ENCODE measurements at regions not wholly inside any gene's neighbourhood (a gene's known extent, or its start where the extent isn't known, plus 50 kb on each side); places are given as distances from the start of the nearest gene placed in this dataset.
"Not testable (repeated sequence)": the region's sequence is repeated elsewhere in the genome, so short reads cannot be mapped to it uniquely, and the experiment has no call there.

GRCh38 chr12:91657032-91657431 is 474.4 kb upstream of the DCN start:
- Histone ChIP-seq H3K4me3 (ENCODE audit: low read length) (no peak overlapping the region), H3K9me3 (ENCODE audit: control insufficient read depth, insufficient read depth, low read length) (no peaks in the 10 kb centered on the region), H3K27me3 (ENCODE audit: control insufficient read depth, insufficient read depth, low read length) (no peaks in the 10 kb centered on the region), H3K27ac (ENCODE audit: low read length) (no peak overlapping the region), H3K4me1 (ENCODE audit: control insufficient read depth, insufficient read depth, low read length) (no peaks in the 10 kb centered on the region), H3K36me3 (ENCODE audit: control insufficient read depth, insufficient read depth, low read length) (no peaks in the 10 kb centered on the region)
- WGBS (ENCODE audit: insufficient coverage, insufficient read length) = no CpG with 5 or more reads among the region's 3 CpGs
- no peak for DNase-seq (ENCODE audit: low read depth, low spot score)

GRCh38 chr12:91655966-91656365 is 473.3 kb upstream of the DCN start:
- no peak for DNase-seq (ENCODE audit: low read depth, low spot score)
- 100% methylated on average over 2 of the region's 3 CpGs for WGBS (ENCODE audit: insufficient coverage, insufficient read length)
- no peaks in the 10 kb centered on the region for H3K4me1 ChIP-seq (ENCODE audit: control insufficient read depth, insufficient read depth, low read length)
- H3K9me3 ChIP-seq (ENCODE audit: control insufficient read depth, insufficient read depth, low read length) = no peaks in the 10 kb centered on the region
- H3K27ac ChIP-seq (ENCODE audit: low read length) = no peak overlapping the region
- no peaks in the 10 kb centered on the region for H3K36me3 ChIP-seq (ENCODE audit: control insufficient read depth, insufficient read depth, low read length)
- no peak overlapping the region for H3K4me3 ChIP-seq (ENCODE audit: low read length)
- no peaks in the 10 kb centered on the region for H3K27me3 ChIP-seq (ENCODE audit: control insufficient read depth, insufficient read depth, low read length)

DNA sequence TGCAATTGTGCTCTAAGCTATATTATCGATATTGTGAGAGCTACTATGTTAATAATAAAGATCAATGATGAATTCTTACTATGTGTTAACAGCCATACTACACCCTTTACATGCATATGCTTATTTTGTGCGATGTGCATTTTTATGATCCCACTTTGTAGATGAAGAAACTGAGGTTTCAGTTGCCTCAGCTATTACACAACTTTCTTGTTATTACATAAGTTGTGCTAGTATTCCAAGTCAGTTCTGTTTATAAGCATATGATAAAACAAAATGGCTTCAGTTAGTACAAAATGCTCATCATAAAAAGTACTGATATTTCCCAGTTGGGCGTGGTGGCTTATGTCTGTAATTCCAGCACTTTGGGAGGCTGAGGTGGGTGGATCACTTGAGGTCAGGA is 471.5 kb upstream of the DCN start:
- H3K36me3 ChIP-seq (ENCODE audit: control insufficient read depth, insufficient read depth, low read length) = no peaks in the 10 kb centered on the region
- H3K4me1 ChIP-seq (ENCODE audit: control insufficient read depth, insufficient read depth, low read length) = no peaks in the 10 kb centered on the region
- no CpG with 5 or more reads among the region's 3 CpGs for WGBS (ENCODE audit: insufficient coverage, insufficient read length)
- no peaks in the 10 kb centered on the region for H3K9me3 ChIP-seq (ENCODE audit: control insufficient read depth, insufficient read depth, low read length)
- no peak for DNase-seq (ENCODE audit: low read depth, low spot score)
- no peak overlapping the region for H3K4me3 ChIP-seq (ENCODE audit: low read length)
- no peak overlapping the region for H3K27ac ChIP-seq (ENCODE audit: low read length)
- no peaks in the 10 kb centered on the region for H3K27me3 ChIP-seq (ENCODE audit: control insufficient read depth, insufficient read depth, low read length)

DNA sequence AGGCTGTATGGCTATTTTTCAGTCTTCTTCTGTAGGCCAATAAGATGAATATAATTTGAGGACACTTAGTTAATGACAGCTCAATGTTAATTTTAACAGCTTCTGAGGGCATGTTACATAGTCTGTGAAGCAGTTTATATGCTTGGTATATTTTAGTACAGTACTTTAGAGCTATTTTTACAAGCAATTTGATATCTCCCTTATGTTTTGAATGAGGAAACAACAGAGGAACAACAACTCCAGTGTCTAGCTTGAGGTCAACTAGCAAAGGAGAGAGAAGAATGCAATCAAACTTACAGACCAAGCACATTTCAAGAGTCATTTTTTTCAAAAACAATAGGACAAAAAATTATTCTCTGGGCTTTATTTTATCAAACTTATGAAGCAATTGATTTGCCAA is 469.1 kb upstream of the DCN start:
- no peak for DNase-seq (ENCODE audit: low read depth, low spot score)
- no peak overlapping the region for H3K4me3 ChIP-seq (ENCODE audit: low read length)
- H3K36me3 ChIP-seq (ENCODE audit: control insufficient read depth, insufficient read depth, low read length) = no peaks in the 10 kb centered on the region
- H3K9me3 ChIP-seq (ENCODE audit: control insufficient read depth, insufficient read depth, low read length) = no peaks in the 10 kb centered on the region
- H3K27ac ChIP-seq (ENCODE audit: low read length) = no peak overlapping the region
- H3K27me3 ChIP-seq (ENCODE audit: control insufficient read depth, insufficient read depth, low read length) = no peaks in the 10 kb centered on the region
- H3K4me1 ChIP-seq (ENCODE audit: control insufficient read depth, insufficient read depth, low read length) = no peaks in the 10 kb centered on the region

DNA sequence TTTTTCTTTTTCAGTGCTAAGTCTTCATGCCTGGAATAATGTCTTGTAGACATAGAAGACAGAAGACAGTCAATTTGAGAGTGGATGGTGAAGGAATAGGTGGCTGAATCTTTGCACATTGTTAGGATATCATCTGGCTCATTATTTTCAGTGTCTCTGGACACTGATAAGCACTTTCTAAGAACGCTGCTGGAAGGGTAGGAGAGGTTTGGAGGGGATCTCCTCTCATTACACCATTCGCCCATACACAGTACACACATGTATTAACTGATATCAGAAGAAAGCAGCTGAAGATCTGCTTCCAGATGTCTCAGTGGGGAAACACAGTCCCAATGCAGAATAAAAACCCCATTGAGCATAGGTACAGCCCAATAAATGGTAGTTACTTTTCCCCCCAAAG is 461.1 kb upstream of the DCN start:
- no peaks in the 10 kb centered on the region for H3K4me1 ChIP-seq (ENCODE audit: control insufficient read depth, insufficient read depth, low read length)
- DNase-seq (ENCODE audit: low read depth, low spot score) = no peak
- no peaks in the 10 kb centered on the region for H3K27me3 ChIP-seq (ENCODE audit: control insufficient read depth, insufficient read depth, low read length)
- WGBS (ENCODE audit: insufficient coverage, insufficient read length) = no CpG with 5 or more reads among the region's 2 CpGs
- no peak overlapping the region for H3K4me3 ChIP-seq (ENCODE audit: low read length)
- H3K27ac ChIP-seq (ENCODE audit: low read length) = no peak overlapping the region
- no peaks in the 10 kb centered on the region for H3K36me3 ChIP-seq (ENCODE audit: control insufficient read depth, insufficient read depth, low read length)
- H3K9me3 ChIP-seq (ENCODE audit: control insufficient read depth, insufficient read depth, low read length) = no peaks in the 10 kb centered on the region

DNA sequence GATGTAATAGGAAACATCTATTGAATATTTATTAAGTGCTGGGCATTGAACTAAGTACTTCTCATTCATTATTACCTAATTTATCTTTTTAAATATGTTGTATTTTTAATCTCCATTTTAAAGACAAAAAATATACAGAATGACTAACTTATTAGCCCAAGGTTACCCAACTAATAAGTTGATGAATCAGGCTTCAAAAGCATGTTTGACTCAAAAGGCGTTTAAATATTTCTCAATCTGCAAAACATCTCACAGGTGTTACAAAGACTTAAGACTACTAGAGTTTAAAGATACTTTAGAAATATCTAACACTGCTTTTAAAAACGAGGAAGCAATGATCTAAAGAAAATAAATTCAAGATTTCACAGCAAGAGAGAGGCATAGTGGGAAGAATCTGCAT is 457.4 kb upstream of the DCN start:
- Histone ChIP-seq H3K36me3 (ENCODE audit: control insufficient read depth, insufficient read depth, low read length) (no peaks in the 10 kb centered on the region), H3K9me3 (ENCODE audit: control insufficient read depth, insufficient read depth, low read length) (no peaks in the 10 kb centered on the region), H3K4me3 (ENCODE audit: low read length) (no peak overlapping the region), H3K27ac (ENCODE audit: low read length) (no peak overlapping the region), H3K4me1 (ENCODE audit: control insufficient read depth, insufficient read depth, low read length) (no peaks in the 10 kb centered on the region), H3K27me3 (ENCODE audit: control insufficient read depth, insufficient read depth, low read length) (no peaks in the 10 kb centered on the region)
- no peak for DNase-seq (ENCODE audit: low read depth, low spot score)
- no CpG with 5 or more reads among the region's 2 CpGs for WGBS (ENCODE audit: insufficient coverage, insufficient read length)

DNA sequence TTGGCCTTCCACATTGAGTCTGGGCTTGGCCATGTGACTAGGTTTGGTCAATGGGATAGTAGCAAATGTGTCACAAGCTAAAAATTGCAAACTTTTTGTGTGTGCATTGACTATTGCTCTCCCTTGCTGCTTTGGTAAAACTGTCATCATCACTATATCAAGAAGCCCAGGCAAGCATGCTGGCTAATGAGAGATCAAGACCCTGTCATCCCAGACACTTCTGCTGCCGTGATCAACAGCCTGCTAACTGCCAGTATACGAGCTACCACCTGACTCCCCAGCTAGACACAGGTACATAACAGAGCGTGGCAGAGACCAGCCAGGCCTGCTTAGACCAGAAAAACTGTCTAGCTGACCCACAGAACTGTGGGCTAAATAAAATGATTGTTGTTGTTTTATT is 456.7 kb upstream of the DCN start:
- Histone ChIP-seq H3K4me1 (ENCODE audit: control insufficient read depth, insufficient read depth, low read length) (no peaks in the 10 kb centered on the region), H3K27me3 (ENCODE audit: control insufficient read depth, insufficient read depth, low read length) (no peaks in the 10 kb centered on the region), H3K36me3 (ENCODE audit: control insufficient read depth, insufficient read depth, low read length) (no peaks in the 10 kb centered on the region), H3K9me3 (ENCODE audit: control insufficient read depth, insufficient read depth, low read length) (no peaks in the 10 kb centered on the region), H3K4me3 (ENCODE audit: low read length) (no peak overlapping the region), H3K27ac (ENCODE audit: low read length) (no peak overlapping the region)
- no CpG with 5 or more reads among the region's 3 CpGs for WGBS (ENCODE audit: insufficient coverage, insufficient read length)
- no peak for DNase-seq (ENCODE audit: low read depth, low spot score)

DNA sequence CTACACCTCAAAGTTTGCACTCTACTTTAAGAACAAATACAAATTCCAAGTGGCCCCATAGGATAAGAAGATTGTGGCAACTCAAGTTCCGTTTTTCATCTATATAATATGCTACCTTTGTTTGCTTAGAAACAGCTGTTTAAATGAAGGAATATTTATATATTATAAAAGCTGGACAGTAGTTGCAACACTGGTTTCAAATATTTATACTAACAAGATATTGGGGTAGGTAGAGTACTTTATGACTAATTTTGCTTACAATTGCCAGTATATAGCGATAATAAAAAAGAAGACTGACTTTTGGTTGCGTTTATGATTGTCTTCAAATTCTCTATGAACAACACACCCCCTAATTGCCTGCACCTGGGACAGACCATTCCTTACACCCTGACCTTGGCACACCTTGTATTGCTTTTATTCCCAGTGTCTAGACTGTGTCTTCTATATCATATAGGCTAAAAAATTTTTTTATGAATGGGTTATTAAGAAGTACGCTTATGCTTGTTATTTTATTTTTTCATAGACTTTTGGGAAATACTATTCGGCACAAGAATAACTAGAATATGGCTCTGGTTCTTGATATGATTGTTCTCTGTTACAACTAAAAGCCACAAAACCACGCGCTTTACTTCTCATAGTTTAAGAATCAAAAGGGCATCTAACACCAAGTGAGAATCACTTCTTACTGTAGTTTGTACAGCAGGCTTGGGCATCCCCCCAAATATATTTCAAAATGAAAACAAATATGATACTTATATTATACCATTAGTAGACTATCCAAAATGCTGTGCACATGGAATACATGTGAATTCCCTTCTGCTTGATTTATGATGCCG is 455.4 kb upstream of the DCN start:
- Histone ChIP-seq H3K4me3 (ENCODE audit: low read length) (no peak overlapping the region), H3K36me3 (ENCODE audit: control insufficient read depth, insufficient read depth, low read length) (no peaks in the 10 kb centered on the region), H3K27me3 (ENCODE audit: control insufficient read depth, insufficient read depth, low read length) (no peaks in the 10 kb centered on the region), H3K9me3 (ENCODE audit: control insufficient read depth, insufficient read depth, low read length) (no peaks in the 10 kb centered on the region), H3K4me1 (ENCODE audit: control insufficient read depth, insufficient read depth, low read length) (no peaks in the 10 kb centered on the region), H3K27ac (ENCODE audit: low read length) (no peak overlapping the region)
- 100% methylated on average over 1 of the region's 8 CpGs for WGBS (ENCODE audit: insufficient coverage, insufficient read length)
- no peak for DNase-seq (ENCODE audit: low read depth, low spot score)

DNA sequence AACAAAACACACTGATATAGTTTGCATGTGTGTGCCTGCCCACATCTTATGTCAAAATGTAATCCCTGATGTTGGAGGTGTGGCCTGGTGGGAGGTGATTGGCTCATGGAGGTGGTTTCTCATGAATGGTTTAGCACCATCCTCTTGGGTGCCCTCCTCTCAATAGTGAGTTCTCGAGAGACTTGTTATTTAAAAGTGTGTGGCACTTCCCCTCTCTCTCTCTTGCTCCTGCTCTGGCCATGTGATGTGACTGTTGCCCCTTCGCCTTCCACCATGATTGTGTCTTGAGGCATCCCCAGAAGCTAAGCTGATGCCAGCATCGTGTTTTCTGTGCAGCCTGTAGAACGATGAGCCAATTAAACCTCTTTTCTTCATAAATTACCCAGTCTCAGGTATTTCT is 454.1 kb upstream of the DCN start:
- Histone ChIP-seq H3K36me3 (ENCODE audit: control insufficient read depth, insufficient read depth, low read length) (no peaks in the 10 kb centered on the region), H3K9me3 (ENCODE audit: control insufficient read depth, insufficient read depth, low read length) (no peaks in the 10 kb centered on the region), H3K4me1 (ENCODE audit: control insufficient read depth, insufficient read depth, low read length) (no peaks in the 10 kb centered on the region), H3K27ac (ENCODE audit: low read length) (no peak overlapping the region), H3K27me3 (ENCODE audit: control insufficient read depth, insufficient read depth, low read length) (no peaks in the 10 kb centered on the region), H3K4me3 (ENCODE audit: low read length) (no peak overlapping the region)
- WGBS (ENCODE audit: insufficient coverage, insufficient read length) = no CpG with 5 or more reads among the region's 4 CpGs
- no peak for DNase-seq (ENCODE audit: low read depth, low spot score)

- H3K4me1 ChIP-seq (ENCODE audit: control insufficient read depth, insufficient read depth, low read length); H3K36me3 ChIP-seq (ENCODE audit: control insufficient read depth, insufficient read depth, low read length); H3K27ac ChIP-seq (ENCODE audit: low read length); H3K4me3 ChIP-seq (ENCODE audit: low read length); H3K27me3 ChIP-seq (ENCODE audit: control insufficient read depth, insufficient read depth, low read length); H3K9me3 ChIP-seq (ENCODE audit: control insufficient read depth, insufficient read depth, low read length); DNase-seq (ENCODE audit: low read depth, low spot score): not testable (repeated sequence)
- no CpG with 5 or more reads among the region's 3 CpGs for WGBS (ENCODE audit: insufficient coverage, insufficient read length)
Observed at GRCh38 chr12:91634386-91634713, 451.7 kb upstream of the DCN start.

DNA sequence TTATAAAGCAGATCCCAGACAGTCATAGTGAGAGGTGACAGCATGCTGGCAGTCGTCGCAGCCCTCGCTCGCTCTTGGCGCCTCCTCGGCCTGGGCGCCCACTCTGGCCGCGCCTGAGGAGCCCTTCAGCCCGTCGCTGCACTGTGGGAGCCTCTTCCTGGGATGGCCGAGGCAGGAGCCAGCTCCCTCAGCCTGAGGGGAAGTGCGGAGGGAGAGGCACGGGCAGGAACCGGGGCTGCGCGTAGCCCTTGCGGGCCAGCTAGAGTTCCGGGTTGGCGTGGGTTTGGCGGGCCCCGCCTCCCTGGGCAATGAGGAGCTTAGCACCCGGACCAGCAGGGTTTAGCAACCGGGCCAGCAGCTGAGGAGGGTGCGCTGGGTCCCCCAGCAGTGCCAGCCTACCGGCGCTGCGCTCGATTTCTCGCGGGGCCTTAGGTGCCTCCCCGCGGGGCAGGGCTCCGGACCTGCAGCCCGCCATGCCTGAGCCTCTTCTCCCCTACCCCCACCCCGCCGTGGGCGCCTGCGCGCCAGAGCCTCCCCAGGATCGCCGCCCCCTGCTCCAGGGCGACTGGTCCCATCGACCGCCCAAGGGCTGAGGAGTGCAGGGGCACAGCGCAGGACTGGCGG is 451.2 kb upstream of the DCN start:
- Histone ChIP-seq H3K27ac (ENCODE audit: low read length) (no peak overlapping the region), H3K9me3 (ENCODE audit: control insufficient read depth, insufficient read depth, low read length) (no peaks in the 10 kb centered on the region), H3K36me3 (ENCODE audit: control insufficient read depth, insufficient read depth, low read length) (no peaks in the 10 kb centered on the region), H3K4me3 (ENCODE audit: low read length) (no peak overlapping the region), H3K27me3 (ENCODE audit: control insufficient read depth, insufficient read depth, low read length) (no peaks in the 10 kb centered on the region), H3K4me1 (ENCODE audit: control insufficient read depth, insufficient read depth, low read length) (no peaks in the 10 kb centered on the region)
- WGBS (ENCODE audit: insufficient coverage, insufficient read length) = no CpG with 5 or more reads among the region's 47 CpGs
- no peak for DNase-seq (ENCODE audit: low read depth, low spot score)
